Fibroblast of pulmonary artery (primary cell): ENCODE measurements at regions not wholly inside any gene's neighbourhood (a gene's known extent, or its start where the extent isn't known, plus 50 kb on each side); places are given as distances from the start of the nearest gene placed in this dataset.

ENCODE experiments used
- DNase-seq: peaks from one replicate; pipeline ENCODE4 v3.0.0-alpha.2; 2010; ENCODE audit warnings: low read depth
- H3K4me3 ChIP-seq: replicated peaks from 2 replicates; pipeline ENCODE4 v1.5.1; 2011; ENCODE audit warnings: low read depth, mild to moderate bottlenecking, control low read depth, low read length, moderate library complexity
- TF ChIP-seq, protein P1 (sequence below): IDR thresholded peaks from 2 replicates; pipeline ENCODE4 v1.5.1; 2011; ENCODE audit warnings: mild to moderate bottlenecking, control low read depth, low read length, inconsistent platforms; ENCODE audit errors: missing control alignments

- no peak overlapping the region for H3K4me3 ChIP-seq
- DNase-seq: no peak
- TF ChIP-seq, protein P1, sequence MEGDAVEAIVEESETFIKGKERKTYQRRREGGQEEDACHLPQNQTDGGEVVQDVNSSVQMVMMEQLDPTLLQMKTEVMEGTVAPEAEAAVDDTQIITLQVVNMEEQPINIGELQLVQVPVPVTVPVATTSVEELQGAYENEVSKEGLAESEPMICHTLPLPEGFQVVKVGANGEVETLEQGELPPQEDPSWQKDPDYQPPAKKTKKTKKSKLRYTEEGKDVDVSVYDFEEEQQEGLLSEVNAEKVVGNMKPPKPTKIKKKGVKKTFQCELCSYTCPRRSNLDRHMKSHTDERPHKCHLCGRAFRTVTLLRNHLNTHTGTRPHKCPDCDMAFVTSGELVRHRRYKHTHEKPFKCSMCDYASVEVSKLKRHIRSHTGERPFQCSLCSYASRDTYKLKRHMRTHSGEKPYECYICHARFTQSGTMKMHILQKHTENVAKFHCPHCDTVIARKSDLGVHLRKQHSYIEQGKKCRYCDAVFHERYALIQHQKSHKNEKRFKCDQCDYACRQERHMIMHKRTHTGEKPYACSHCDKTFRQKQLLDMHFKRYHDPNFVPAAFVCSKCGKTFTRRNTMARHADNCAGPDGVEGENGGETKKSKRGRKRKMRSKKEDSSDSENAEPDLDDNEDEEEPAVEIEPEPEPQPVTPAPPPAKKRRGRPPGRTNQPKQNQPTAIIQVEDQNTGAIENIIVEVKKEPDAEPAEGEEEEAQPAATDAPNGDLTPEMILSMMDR: no peak
Observed at GRCh38 chr4:33255507-33255906, 2535.3 kb downstream of the PCDH7 start.

- no peak overlapping the region for H3K4me3 ChIP-seq
- TF ChIP-seq, protein P1: no peak
- peak; percentile 17 for DNase-seq
Observed at GRCh38 chr4:33262824-33263223, 2542.7 kb downstream of the PCDH7 start.

- TF ChIP-seq, protein P1: no peak
- DNase-seq: no peak
- no peak overlapping the region for H3K4me3 ChIP-seq
Observed at GRCh38 chr4:33268776-33269175, 2548.6 kb downstream of the PCDH7 start.

DNA sequence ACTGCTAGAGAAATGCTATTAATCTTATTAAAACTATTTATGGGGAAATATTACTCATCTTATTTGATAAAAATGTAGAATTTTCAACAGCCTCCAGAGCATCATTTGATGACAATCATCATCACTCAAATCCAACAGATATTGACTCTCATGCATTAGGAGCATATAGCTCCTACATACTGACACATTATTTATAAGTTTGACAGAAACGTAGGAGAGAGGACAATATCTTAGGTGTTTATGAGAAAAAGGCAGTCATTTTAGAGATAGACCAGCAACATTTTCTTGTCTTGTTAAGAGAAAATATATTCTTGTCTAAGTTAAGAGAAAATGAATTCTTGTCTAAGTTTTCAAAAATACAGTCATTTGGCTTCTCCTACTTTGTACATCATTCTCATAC is 2550.2 kb downstream of the PCDH7 start:
- TF ChIP-seq, protein P1: no peak
- no peak overlapping the region for H3K4me3 ChIP-seq
- no peak for DNase-seq

GRCh38 chr4:33272722-33273121 is 2552.6 kb downstream of the PCDH7 start:
- DNase-seq: no peak
- no peak overlapping the region for H3K4me3 ChIP-seq
- TF ChIP-seq, protein P1: no peak

- TF ChIP-seq, protein P1: no peak
- DNase-seq: no peak
- H3K4me3 ChIP-seq: no peak overlapping the region
Observed at GRCh38 chr4:33283818-33284217, 2563.6 kb downstream of the PCDH7 start.

DNA sequence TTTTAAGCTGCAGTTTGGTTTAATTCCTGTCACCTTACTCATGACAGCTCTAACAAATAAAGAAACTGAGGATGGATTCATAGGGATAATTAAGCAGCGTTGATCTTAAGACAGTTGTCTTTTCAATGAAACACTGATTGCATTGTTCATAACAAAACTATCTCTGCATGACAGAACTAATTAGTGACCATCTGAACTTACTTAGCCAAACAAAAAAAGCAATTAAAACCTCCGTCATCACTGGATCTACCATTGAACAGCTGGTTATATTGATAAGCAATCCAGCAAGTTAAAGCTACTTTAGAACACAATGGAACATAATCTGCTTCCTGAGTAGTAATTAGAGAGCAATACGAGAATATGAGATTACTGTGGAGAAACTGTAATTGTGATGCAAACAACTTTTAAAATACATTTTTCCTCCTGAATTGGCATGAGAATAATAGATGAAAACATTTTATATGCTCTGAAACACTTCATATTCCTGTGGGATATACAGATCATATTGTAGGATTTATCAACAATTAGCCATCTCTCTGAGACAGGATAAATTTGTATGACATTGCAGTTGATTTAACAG is 2576.8 kb downstream of the PCDH7 start:
- DNase-seq: no peak

More for the DNA sequence above, 2576.8 kb downstream of the PCDH7 start:
- TF ChIP-seq, protein P1: no peak
- no peak overlapping the region for H3K4me3 ChIP-seq
